Breast epithelium (tissue), 3 donors: ENCODE measurements at regions not wholly inside any gene's neighbourhood (a gene's known extent, or its start where the extent isn't known, plus 50 kb on each side); places are given as distances from the start of the nearest gene placed in this dataset.

Experiments used
- POLR2A ChIP-seq: fragments of 450-650 bp; IDR thresholded peaks from one replicate; pipeline ENCODE4 v1.6.1; 2016; ENCODE audit warnings: antibody characterized with exemption, mild to moderate bottlenecking, moderate library complexity
- POLR2AphosphoS5 ChIP-seq, 3 donors: sonication (generic); formaldehyde crosslinking; IDR thresholded peaks; one replicate each; pipeline ENCODE4 v1.6.1; 2017; ENCODE audit warnings: antibody characterized with exemption in 3 of 3
- TF ChIP-seq, protein P1 (sequence below), 3 donors: fragments of 450-650 bp; IDR thresholded peaks; one replicate each; pipeline ENCODE4 v1.5.1; 2016 to 2017; ENCODE audit warnings: antibody characterized with exemption in 3 of 3, mild to moderate bottlenecking in 3 of 3, moderate library complexity in 3 of 3

DNA sequence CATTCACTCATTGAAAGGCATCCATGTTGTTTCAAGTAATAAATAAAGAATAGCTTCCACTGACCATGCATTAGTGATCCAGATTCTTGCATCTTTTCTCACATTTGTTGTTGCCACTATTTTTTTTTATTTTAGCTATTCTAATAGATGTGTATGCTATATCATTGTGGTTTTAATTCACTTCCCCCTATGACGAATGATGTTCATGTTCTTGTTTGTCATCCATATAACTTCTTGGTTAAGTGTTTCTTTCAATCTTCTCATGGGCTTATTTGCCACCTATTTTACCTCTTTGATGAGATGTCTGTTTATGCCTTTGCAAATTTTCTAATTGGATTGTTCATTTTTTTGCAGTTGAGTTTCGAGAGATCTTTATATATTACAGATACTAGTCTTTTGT is 681.2 kb downstream of the HDGFL1 start:
- TF ChIP-seq, protein P1, sequence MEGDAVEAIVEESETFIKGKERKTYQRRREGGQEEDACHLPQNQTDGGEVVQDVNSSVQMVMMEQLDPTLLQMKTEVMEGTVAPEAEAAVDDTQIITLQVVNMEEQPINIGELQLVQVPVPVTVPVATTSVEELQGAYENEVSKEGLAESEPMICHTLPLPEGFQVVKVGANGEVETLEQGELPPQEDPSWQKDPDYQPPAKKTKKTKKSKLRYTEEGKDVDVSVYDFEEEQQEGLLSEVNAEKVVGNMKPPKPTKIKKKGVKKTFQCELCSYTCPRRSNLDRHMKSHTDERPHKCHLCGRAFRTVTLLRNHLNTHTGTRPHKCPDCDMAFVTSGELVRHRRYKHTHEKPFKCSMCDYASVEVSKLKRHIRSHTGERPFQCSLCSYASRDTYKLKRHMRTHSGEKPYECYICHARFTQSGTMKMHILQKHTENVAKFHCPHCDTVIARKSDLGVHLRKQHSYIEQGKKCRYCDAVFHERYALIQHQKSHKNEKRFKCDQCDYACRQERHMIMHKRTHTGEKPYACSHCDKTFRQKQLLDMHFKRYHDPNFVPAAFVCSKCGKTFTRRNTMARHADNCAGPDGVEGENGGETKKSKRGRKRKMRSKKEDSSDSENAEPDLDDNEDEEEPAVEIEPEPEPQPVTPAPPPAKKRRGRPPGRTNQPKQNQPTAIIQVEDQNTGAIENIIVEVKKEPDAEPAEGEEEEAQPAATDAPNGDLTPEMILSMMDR (IDR thresholded peaks at IDR 0.05), result no peak
- TF ChIP-seq POLR2A (no peak), POLR2AphosphoS5 (IDR thresholded peaks at IDR 0.05) (no peak)
